ENCODE measurements at regions not wholly inside any gene's neighbourhood (a gene's known extent, or its start where the extent isn't known, plus 50 kb on each side); places are given as distances from the start of the nearest gene placed in this dataset.

GRCh38 chr5:167155387-167156005 lies 1135.9 kb upstream of the WWC1 start:
- FAIRE-seq: no peak
- H3K27ac ChIP-seq (ENCODE audit: insufficient read depth, low read depth, low read length): no peak overlapping the region
- H3K4me1 ChIP-seq (ENCODE audit: control insufficient read depth, extremely low read depth, insufficient read depth, low read length): no peaks in the 10 kb centered on the region
- TF ChIP-seq MYC (IDR thresholded peaks at IDR 0.05; ENCODE audit: low read depth, low read length): no peak
- no peak for TF ChIP-seq CTCF (IDR thresholded peaks at IDR 0.05; ENCODE audit: extremely low read depth in 1 of 2, insufficient read depth in 1 of 2, low read depth in 1 of 2, low read length in 2 of 2)
- TF ChIP-seq, protein P1, sequence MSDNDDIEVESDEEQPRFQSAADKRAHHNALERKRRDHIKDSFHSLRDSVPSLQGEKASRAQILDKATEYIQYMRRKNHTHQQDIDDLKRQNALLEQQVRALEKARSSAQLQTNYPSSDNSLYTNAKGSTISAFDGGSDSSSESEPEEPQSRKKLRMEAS (IDR thresholded peaks at IDR 0.05; ENCODE audit: insufficient read depth, insufficient read length): no peak
- no peak for TF ChIP-seq GATA2 (IDR thresholded peaks at IDR 0.05; ENCODE audit: insufficient read depth, insufficient read length, low read depth, low read length)
- TF ChIP-seq POLR2AphosphoS5 (IDR thresholded peaks at IDR 0.05; ENCODE audit: insufficient read depth, low read depth, low read length): no peak
- TF ChIP-seq EZH2 (IDR thresholded peaks at IDR 0.05; ENCODE audit: borderline replicate concordance, low read depth, low read length, severe bottlenecking): no peak
- TF ChIP-seq POLR2A (IDR thresholded peaks at IDR 0.05; ENCODE audit: low read depth, low read length): no peak
- no peak for TF ChIP-seq FOS (IDR thresholded peaks at IDR 0.05; ENCODE audit: borderline replicate concordance, insufficient read depth, low read length)
- no peak for TF ChIP-seq JUN (IDR thresholded peaks at IDR 0.05; ENCODE audit: borderline replicate concordance, insufficient read depth, insufficient read length, low read depth)
- no peak for DNase-seq (ENCODE audit: low read depth, low spot score)
- H3K36me3 ChIP-seq (ENCODE audit: control insufficient read depth in 2 of 2, extremely low read depth in 1 of 2, insufficient read depth in 2 of 2, low read length in 2 of 2): no peaks in the 10 kb centered on the region
- ChIA-PET CTCF (no interaction called here), POLR2A (no interaction called here)
- no peak overlapping the region for H2AFZ ChIP-seq (ENCODE audit: low read depth, low read length)
- BruUV-seq (replicated peaks): no TSS peak
- H3K79me2 ChIP-seq (ENCODE audit: control insufficient read depth, insufficient read depth, low read length): no peaks in the 10 kb centered on the region
- no peaks in the 10 kb centered on the region for H4K20me1 ChIP-seq (replicated peaks; ENCODE audit: control insufficient read depth, extremely low read depth, insufficient read depth, low read length)
- H3K27me3 ChIP-seq (ENCODE audit: control insufficient read depth in 2 of 2, insufficient read depth in 2 of 2, low read length in 2 of 2): no peaks in the 10 kb centered on the region
- dilution Hi-C loops (cut with MboI; ENCODE audit: extremely low pct_ligation_motif_present, low sequenced_read_pairs) (no loop called here), intact Hi-C loops (cut with micrococcal nuclease) (no loop called here)
- H3K9me1 ChIP-seq (replicated peaks; ENCODE audit: control insufficient read depth, extremely low read depth, insufficient read depth, low read length): no peaks in the 10 kb centered on the region
- no peak overlapping the region for H3K4me3 ChIP-seq (replicated peaks in 1 of 3; ENCODE audit: insufficient read depth in 1 of 3, low read depth in 1 of 3, low read length in 3 of 3)
- H3K4me2 ChIP-seq (ENCODE audit: insufficient read depth, low read length): no peak overlapping the region
- H3K9ac ChIP-seq (replicated peaks; ENCODE audit: extremely low read depth, insufficient read depth, low read length): no peak overlapping the region
- H3K9me3 ChIP-seq (replicated peaks; ENCODE audit: control insufficient read depth, insufficient read depth, low read length): no peaks in the 10 kb centered on the region

All from endothelial cell of umbilical vein (primary cell).